Activated gamma-delta T cell treated with Interleukin-2 at 50 U/mL for 16 hours (primary cell): ENCODE measurements at regions not wholly inside any gene's neighbourhood (a gene's known extent, or its start where the extent isn't known, plus 50 kb on each side); places are given as distances from the start of the nearest gene placed in this dataset.

ENCODE experiments used
- DNase-seq: peaks from one replicate; pipeline ENCODE4 v3.0.0-alpha.2; 2020

- DNase-seq, result no peak
These were observed 88.4 kb upstream of the ZMIZ1 start for GRCh38 chr10:78980354-78980753.

GRCh38 chr10:78980815-78981214, 88.0 kb upstream of the ZMIZ1 start:
- DNase-seq, result no peak

- no peak for DNase-seq
These were observed 87.4 kb upstream of the ZMIZ1 start for GRCh38 chr10:78981257-78981969.

GRCh38 chr10:78981970-78982281, 86.8 kb upstream of the ZMIZ1 start:
- no peak for DNase-seq

GRCh38 chr10:78982726-78983125, 86.0 kb upstream of the ZMIZ1 start:
- no peak for DNase-seq

- no peak for DNase-seq
These were observed 85.2 kb upstream of the ZMIZ1 start for GRCh38 chr10:78983608-78984007.

- no peak for DNase-seq
These were observed 82.6 kb upstream of the ZMIZ1 start for GRCh38 chr10:78985973-78986818.

- DNase-seq, result no peak
These were observed 77.6 kb upstream of the ZMIZ1 start for GRCh38 chr10:78991187-78991586.

GRCh38 chr10:78992333-78992732, 76.4 kb upstream of the ZMIZ1 start:
- DNase-seq, result no peak

GRCh38 chr10:78993261-78993945, 75.4 kb upstream of the ZMIZ1 start:
- DNase-seq, result no peak

GRCh38 chr10:78995987-78996791, 72.6 kb upstream of the ZMIZ1 start:
- no peak for DNase-seq

GRCh38 chr10:78996792-78997129, 72.0 kb upstream of the ZMIZ1 start:
- DNase-seq, result no peak

GRCh38 chr10:78997635-78998618, 70.8 kb upstream of the ZMIZ1 start:
- DNase-seq, result no peak

- DNase-seq, result no peak
These were observed 67.5 kb upstream of the ZMIZ1 start for GRCh38 chr10:79001082-79001885.

- DNase-seq, result no peak
These were observed 66.4 kb upstream of the ZMIZ1 start for GRCh38 chr10:79002336-79002735.

- DNase-seq, result no peak
These were observed 65.3 kb upstream of the ZMIZ1 start for GRCh38 chr10:79003183-79004100.

GRCh38 chr10:79004311-79004710, 64.5 kb upstream of the ZMIZ1 start:
- DNase-seq, result no peak

- no peak for DNase-seq
These were observed 63.5 kb upstream of the ZMIZ1 start for GRCh38 chr10:79005126-79005810.

GRCh38 chr10:79007018-79007417, 61.7 kb upstream of the ZMIZ1 start:
- DNase-seq, result no peak
